ENCODE measurements at regions not wholly inside any gene's neighbourhood (a gene's known extent, or its start where the extent isn't known, plus 50 kb on each side); places are given as distances from the start of the nearest gene placed in this dataset.
"Not testable (repeated sequence)": the region's sequence is repeated elsewhere in the genome, so short reads cannot be mapped to it uniquely, and the experiment has no call there.

DNA sequence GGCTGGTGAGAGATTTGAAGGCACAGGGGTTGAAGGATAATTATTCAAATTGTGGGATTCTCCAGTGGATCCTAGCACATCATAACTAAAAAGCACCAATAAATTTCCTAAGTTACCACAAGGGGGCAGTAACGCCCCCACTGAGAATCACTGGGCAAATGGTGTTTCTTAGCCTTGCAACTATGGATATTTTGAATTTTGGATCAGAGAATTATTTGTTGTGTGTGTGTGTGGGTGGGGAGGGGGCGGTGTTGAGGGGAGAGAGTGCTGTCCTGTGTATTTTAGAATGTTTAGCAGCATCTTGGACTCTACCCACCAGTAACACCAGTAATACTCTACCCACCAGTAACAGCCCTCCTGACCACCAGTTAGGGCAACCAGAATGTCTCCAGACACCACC lies 63.3 kb upstream of the PRKG1 start:
- H2AFZ ChIP-seq (ENCODE audit: low read depth, low read length, severe bottlenecking) = no peak overlapping the region
- no peaks in the 10 kb centered on the region for H3K27me3 ChIP-seq (ENCODE audit: low read length)
- H3K9me2 ChIP-seq (replicated peaks; ENCODE audit: insufficient read depth, low read length) = no peaks in the 10 kb centered on the region
- no peaks in the 10 kb centered on the region for H3K36me3 ChIP-seq (ENCODE audit: low read length)
- no peak overlapping the region for H3K9ac ChIP-seq (ENCODE audit: low read length)
- no peak overlapping the region for H3K4me3 ChIP-seq (ENCODE audit: insufficient read depth, low read length, poor library complexity, severe bottlenecking)
- no peaks in the 10 kb centered on the region for H4K20me1 ChIP-seq (ENCODE audit: low read depth, low read length)
- H3K27ac ChIP-seq (ENCODE audit: low read depth, low read length) = no peak overlapping the region
- no peaks in the 10 kb centered on the region for H3F3A ChIP-seq (ENCODE audit: insufficient read depth)
- H3K4me2 ChIP-seq (ENCODE audit: low read depth, low read length, poor library complexity, severe bottlenecking) = no peak overlapping the region
- no peaks in the 10 kb centered on the region for H3K79me2 ChIP-seq (ENCODE audit: insufficient read depth, low read length)
- peak; percentile 80 for TF ChIP-seq CTCF (IDR thresholded peaks at IDR 0.05; ENCODE audit: insufficient read depth, low read length, poor library complexity, severe bottlenecking)
- no peak for TF ChIP-seq EZH2phosphoT487 (conservative IDR thresholded peaks at IDR 0.05; ENCODE audit: low read length)
- H3K9me3 ChIP-seq (ENCODE audit: insufficient read depth, low read length) = no peaks in the 10 kb centered on the region

GRCh38 chr10:51012073-51012472 lies 62.2 kb upstream of the PRKG1 start:
- Histone ChIP-seq H4K20me1 (ENCODE audit: low read depth, low read length) (no peaks in the 10 kb centered on the region), H3K4me3 (ENCODE audit: insufficient read depth, low read length, poor library complexity, severe bottlenecking) (no peak overlapping the region), H3K27ac (ENCODE audit: low read depth, low read length) (no peak overlapping the region), H3K79me2 (ENCODE audit: insufficient read depth, low read length) (no peaks in the 10 kb centered on the region), H3K9ac (ENCODE audit: low read length) (no peak overlapping the region), H3K4me2 (ENCODE audit: low read depth, low read length, poor library complexity, severe bottlenecking) (no peak overlapping the region), H3K9me3 (ENCODE audit: insufficient read depth, low read length) (no peaks in the 10 kb centered on the region), H3K9me2 (replicated peaks; ENCODE audit: insufficient read depth, low read length) (no peaks in the 10 kb centered on the region), H3K36me3 (ENCODE audit: low read length) (no peaks in the 10 kb centered on the region), H2AFZ (ENCODE audit: low read depth, low read length, severe bottlenecking) (no peak overlapping the region), H3K27me3 (ENCODE audit: low read length) (no peaks in the 10 kb centered on the region), H3F3A (ENCODE audit: insufficient read depth) (no peaks in the 10 kb centered on the region)
- TF ChIP-seq EZH2phosphoT487 (conservative IDR thresholded peaks at IDR 0.05; ENCODE audit: low read length) = no peak
- no peak for TF ChIP-seq CTCF (IDR thresholded peaks at IDR 0.05; ENCODE audit: insufficient read depth, low read length, poor library complexity, severe bottlenecking)

DNA sequence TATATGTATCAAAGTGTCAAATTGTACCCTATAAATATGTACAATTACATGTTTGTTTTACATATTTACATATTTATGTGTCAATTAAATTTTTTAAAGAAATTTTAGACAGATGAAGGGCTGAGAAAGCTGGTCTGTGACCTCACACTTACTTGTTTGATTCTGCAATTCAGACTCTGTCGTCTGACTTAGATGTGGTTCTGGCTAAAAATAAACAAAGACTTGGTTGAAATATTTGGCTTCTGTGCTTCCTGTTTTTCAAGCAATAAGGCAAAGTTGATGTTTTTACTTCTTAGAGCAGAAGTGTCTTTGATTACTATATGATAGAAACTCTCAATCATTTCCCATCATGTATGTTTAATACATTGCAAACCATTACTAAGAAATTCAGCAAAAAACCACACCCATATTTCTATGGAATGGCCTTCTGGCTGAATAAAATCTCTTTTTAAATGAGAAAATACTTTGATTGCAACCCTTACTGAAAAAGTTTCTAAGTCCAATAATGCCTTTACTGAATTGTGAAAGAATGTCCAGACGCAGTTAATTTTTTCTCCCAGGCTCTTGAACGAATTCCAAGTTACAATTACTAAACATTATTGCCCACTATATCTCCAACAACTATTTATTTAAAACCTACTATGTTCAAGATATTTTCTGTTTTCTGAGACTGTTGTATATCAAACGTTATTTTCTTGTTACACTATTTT lies 59.5 kb upstream of the PRKG1 start:
- no peaks in the 10 kb centered on the region for H3K79me2 ChIP-seq (ENCODE audit: insufficient read depth, low read length)
- no peaks in the 10 kb centered on the region for H3F3A ChIP-seq (ENCODE audit: insufficient read depth)
- H3K27me3 ChIP-seq (ENCODE audit: low read length) = no peaks in the 10 kb centered on the region
- no peaks in the 10 kb centered on the region for H3K9me3 ChIP-seq (ENCODE audit: insufficient read depth, low read length)
- H3K27ac ChIP-seq (ENCODE audit: low read depth, low read length) = no peak overlapping the region
- no peak overlapping the region for H3K4me2 ChIP-seq (ENCODE audit: low read depth, low read length, poor library complexity, severe bottlenecking)
- no peak overlapping the region for H2AFZ ChIP-seq (ENCODE audit: low read depth, low read length, severe bottlenecking)
- H4K20me1 ChIP-seq (ENCODE audit: low read depth, low read length) = no peaks in the 10 kb centered on the region
- TF ChIP-seq EZH2phosphoT487 (conservative IDR thresholded peaks at IDR 0.05; ENCODE audit: low read length) (no peak), CTCF (IDR thresholded peaks at IDR 0.05; ENCODE audit: insufficient read depth, low read length, poor library complexity, severe bottlenecking) (no peak)
- H3K4me3 ChIP-seq (ENCODE audit: insufficient read depth, low read length, poor library complexity, severe bottlenecking) = no peak overlapping the region
- no peaks in the 10 kb centered on the region for H3K9me2 ChIP-seq (replicated peaks; ENCODE audit: insufficient read depth, low read length)
- no peaks in the 10 kb centered on the region for H3K36me3 ChIP-seq (ENCODE audit: low read length)
- H3K9ac ChIP-seq (ENCODE audit: low read length) = no peak overlapping the region

- not testable (repeated sequence) for H3K9ac ChIP-seq (ENCODE audit: low read length); H3K27me3 ChIP-seq (ENCODE audit: low read length); H3K27ac ChIP-seq (ENCODE audit: low read depth, low read length); H3K9me3 ChIP-seq (ENCODE audit: insufficient read depth, low read length); H4K20me1 ChIP-seq (ENCODE audit: low read depth, low read length); H3K9me2 ChIP-seq (replicated peaks; ENCODE audit: insufficient read depth, low read length); H2AFZ ChIP-seq (ENCODE audit: low read depth, low read length, severe bottlenecking); H3F3A ChIP-seq (ENCODE audit: insufficient read depth); H3K79me2 ChIP-seq (ENCODE audit: insufficient read depth, low read length); H3K4me3 ChIP-seq (ENCODE audit: insufficient read depth, low read length, poor library complexity, severe bottlenecking); H3K4me2 ChIP-seq (ENCODE audit: low read depth, low read length, poor library complexity, severe bottlenecking); H3K36me3 ChIP-seq (ENCODE audit: low read length)
Observed at GRCh38 chr10:51015390-51015754, 58.9 kb upstream of the PRKG1 start.

All from SU-DHL-6 (cell line).